Neural cell (in vitro differentiated cells): ENCODE measurements at regions not wholly inside any gene's neighbourhood (a gene's known extent, or its start where the extent isn't known, plus 50 kb on each side); places are given as distances from the start of the nearest gene placed in this dataset.

Source experiments
- H2AFZ ChIP-seq: fragments of 200-600, 300-800 bp; sonication (generic), shearing (Covaris generic); 2 replicates; pipeline ENCODE4 v1.6.0; 2014; ENCODE audit warnings: low read depth, mild to moderate bottlenecking, antibody characterized with exemption, low read length, moderate library complexity
- H3F3A ChIP-seq: fragments of 200-600 bp; shearing (Covaris generic); 2 replicates; pipeline ENCODE4 v1.6.1; 2016; ENCODE audit warnings: mild to moderate bottlenecking, moderate library complexity, mixed read lengths, antibody characterized with exemption, low read length; ENCODE audit not compliant: insufficient read depth, poor library complexity, severe bottlenecking
- H3K27ac ChIP-seq: fragments of 200-600, 300-800 bp; sonication (generic), shearing (Covaris generic); 2 replicates; pipeline ENCODE4 v1.5.1; 2014; ENCODE audit warnings: mild to moderate bottlenecking, low read length, moderate library complexity
- H3K27me3 ChIP-seq: fragments of 300-800, 200-600 bp; sonication (generic), shearing (Covaris generic); 2 replicates; pipeline ENCODE4 v1.6.0; 2014; ENCODE audit warnings: mild to moderate bottlenecking, low read depth, low read length, moderate library complexity; ENCODE audit not compliant: insufficient read depth
- H3K36me3 ChIP-seq: fragments of 300-800, 200-600 bp; sonication (generic), shearing (Covaris generic); 2 replicates; pipeline ENCODE4 v1.5.1; 2014; ENCODE audit warnings: mild to moderate bottlenecking, antibody characterized with exemption, low read length, moderate library complexity; ENCODE audit not compliant: insufficient read depth
- H3K4me2 ChIP-seq: fragments of 300-800, 200-600 bp; sonication (generic), shearing (Covaris generic); 2 replicates; pipeline ENCODE4 v1.6.0; 2014; ENCODE audit warnings: mild to moderate bottlenecking, low read length
- H3K4me3 ChIP-seq: fragments of 300-800, 200-600 bp; sonication (generic), shearing (Covaris generic); 2 replicates; pipeline ENCODE4 v1.5.1; 2014; ENCODE audit warnings: mild to moderate bottlenecking, low read length, moderate library complexity
- H3K79me2 ChIP-seq: fragments of 200-600 bp; shearing (Covaris generic); replicated peaks from 2 replicates; pipeline ENCODE4 v1.6.0; 2014; ENCODE audit warnings: mild to moderate bottlenecking, low read length, moderate library complexity; ENCODE audit not compliant: insufficient read depth
- H3K9ac ChIP-seq: fragments of 300-800, 200-600 bp; sonication (generic), shearing (Covaris generic); 2 replicates; pipeline ENCODE4 v1.6.1; 2016; ENCODE audit warnings: mild to moderate bottlenecking, low read length, mixed read lengths
- H3K9me2 ChIP-seq: fragments of 200-600 bp; shearing (Covaris generic); 2 replicates; pipeline ENCODE4 v1.6.1; 2016; ENCODE audit warnings: mild to moderate bottlenecking, low read length, mixed read lengths; ENCODE audit not compliant: insufficient read depth
- H3K9me3 ChIP-seq: fragments of 200-600, 300-800 bp; sonication (generic), shearing (Covaris generic); 2 replicates; pipeline ENCODE4 v1.6.1; 2016; ENCODE audit warnings: mild to moderate bottlenecking, mixed run types, low read length, moderate library complexity, mixed read lengths
- H4K20me1 ChIP-seq: fragments of 200-600 bp; shearing (Covaris generic); 2 replicates; pipeline ENCODE4 v1.6.1; 2016; ENCODE audit warnings: mild to moderate bottlenecking, mixed run types; ENCODE audit not compliant: insufficient read depth
- EP300 ChIP-seq: fragments of 450-650 bp; conservative IDR thresholded peaks from 2 replicates; pipeline ENCODE4 v1.6.1; 2014; ENCODE audit warnings: antibody characterized with exemption, mild to moderate bottlenecking, moderate library complexity; ENCODE audit not compliant: poor library complexity, severe bottlenecking
- EZH2 ChIP-seq: fragments of 200-600, 300-800 bp; shearing (Covaris generic), sonication (generic); IDR thresholded peaks from 2 replicates; pipeline ENCODE4 v1.6.1; 2014; ENCODE audit warnings: antibody characterized with exemption, low read length, borderline replicate concordance, mild to moderate bottlenecking; ENCODE audit not compliant: insufficient read depth, poor library complexity, severe bottlenecking
- MXI1 ChIP-seq: fragments of 450-650 bp; conservative IDR thresholded peaks from 2 replicates; pipeline ENCODE4 v1.6.1; 2014; ENCODE audit warnings: antibody characterized with exemption, mild to moderate bottlenecking; ENCODE audit not compliant: poor library complexity, severe bottlenecking
- POLR2AphosphoS5 ChIP-seq: IDR thresholded peaks from 2 replicates; pipeline ENCODE4 v1.6.1; 2012
- RAD21 ChIP-seq: fragments of 450-650 bp; conservative IDR thresholded peaks from 2 replicates; pipeline ENCODE4 v1.6.1; 2014; ENCODE audit warnings: antibody characterized with exemption, mild to moderate bottlenecking, moderate library complexity
- SMC3 ChIP-seq: fragments of 450-650 bp; conservative IDR thresholded peaks from 2 replicates; pipeline ENCODE4 v1.6.1; 2014; ENCODE audit warnings: antibody characterized with exemption, mild to moderate bottlenecking, moderate library complexity; ENCODE audit not compliant: poor library complexity
- TAF1 ChIP-seq: IDR thresholded peaks from 2 replicates; pipeline ENCODE4 v1.6.1; 2012; ENCODE audit warnings: low read depth
- TF ChIP-seq, protein P1 (sequence below): IDR thresholded peaks from 2 replicates; pipeline ENCODE4 v1.6.1; 2012; ENCODE audit warnings: borderline replicate concordance
- TF ChIP-seq, protein P2 (sequence below): fragments of 450-650 bp; IDR thresholded peaks from 2 replicates; pipeline ENCODE4 v1.5.1; 2014; ENCODE audit warnings: antibody characterized with exemption, mild to moderate bottlenecking, moderate library complexity; ENCODE audit not compliant: poor library complexity, severe bottlenecking

DNA sequence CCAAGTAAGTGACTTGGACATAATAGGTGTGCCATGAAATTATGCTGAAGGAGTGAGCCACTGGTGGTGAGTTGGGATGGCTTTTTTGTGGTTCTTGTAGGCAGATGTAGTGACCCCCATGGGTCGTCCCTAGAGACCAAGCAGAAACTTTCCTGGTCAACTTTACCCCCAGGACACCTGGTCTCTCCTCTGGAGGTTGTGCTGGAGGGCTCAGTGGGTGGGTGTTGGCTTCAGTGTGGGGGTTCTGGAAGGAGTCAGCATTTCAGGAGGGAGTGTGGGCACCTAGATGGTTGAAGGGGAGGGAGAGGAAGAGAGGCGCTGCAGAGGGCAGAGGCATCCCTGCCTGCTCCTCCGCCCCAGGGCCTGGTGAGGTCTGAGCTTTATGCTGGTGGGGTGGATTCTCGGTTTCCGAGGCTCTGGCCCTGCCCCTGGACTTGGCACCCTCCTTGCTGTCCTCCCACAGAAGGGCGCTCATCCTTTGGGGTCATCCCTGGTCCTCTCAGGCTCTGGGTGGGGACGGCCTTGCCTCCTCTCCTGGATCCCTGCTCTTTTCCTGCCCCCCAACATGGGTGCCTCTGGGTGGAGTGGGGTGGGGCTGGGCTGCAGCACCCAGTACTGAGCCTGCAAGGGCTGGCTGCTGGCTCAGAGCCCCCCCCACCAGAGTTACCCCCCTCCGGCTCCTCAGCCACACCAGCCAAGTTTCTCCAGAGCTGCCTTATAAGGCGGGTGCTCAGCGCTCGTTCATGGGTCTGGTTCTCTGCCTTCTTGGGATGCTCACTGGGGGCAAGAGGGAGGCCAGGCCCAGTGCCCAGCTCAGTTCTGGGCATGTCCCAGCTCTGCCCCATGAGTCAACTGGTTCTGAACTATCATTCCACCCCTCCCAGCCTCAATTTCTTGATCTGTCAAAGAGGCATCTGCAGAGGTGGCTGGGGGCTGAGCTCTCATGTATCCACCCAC, 266.8 kb downstream of the SEC14L1 start:
- Histone ChIP-seq H3K9me3 (no peaks in the 10 kb centered on the region), H3K27ac (no peak overlapping the region), H3K9ac (no peak overlapping the region), H3K79me2 (no peaks in the 10 kb centered on the region), H3K36me3 (no peaks in the 10 kb centered on the region), H3F3A (no peaks in the 10 kb centered on the region), H4K20me1 (no peaks in the 10 kb centered on the region), H3K4me3 (no peak overlapping the region), H3K27me3 (no peaks in the 10 kb centered on the region), H3K4me2 (no peak overlapping the region), H3K9me2 (no peaks in the 10 kb centered on the region), H2AFZ (no peak overlapping the region)
- TF ChIP-seq SMC3 = no peak
- TF ChIP-seq EP300 = no peak
- no peak for TF ChIP-seq RAD21
- no peak for TF ChIP-seq TAF1
- TF ChIP-seq EZH2 = no peak
- TF ChIP-seq POLR2AphosphoS5 = no peak
- TF ChIP-seq, protein P1, sequence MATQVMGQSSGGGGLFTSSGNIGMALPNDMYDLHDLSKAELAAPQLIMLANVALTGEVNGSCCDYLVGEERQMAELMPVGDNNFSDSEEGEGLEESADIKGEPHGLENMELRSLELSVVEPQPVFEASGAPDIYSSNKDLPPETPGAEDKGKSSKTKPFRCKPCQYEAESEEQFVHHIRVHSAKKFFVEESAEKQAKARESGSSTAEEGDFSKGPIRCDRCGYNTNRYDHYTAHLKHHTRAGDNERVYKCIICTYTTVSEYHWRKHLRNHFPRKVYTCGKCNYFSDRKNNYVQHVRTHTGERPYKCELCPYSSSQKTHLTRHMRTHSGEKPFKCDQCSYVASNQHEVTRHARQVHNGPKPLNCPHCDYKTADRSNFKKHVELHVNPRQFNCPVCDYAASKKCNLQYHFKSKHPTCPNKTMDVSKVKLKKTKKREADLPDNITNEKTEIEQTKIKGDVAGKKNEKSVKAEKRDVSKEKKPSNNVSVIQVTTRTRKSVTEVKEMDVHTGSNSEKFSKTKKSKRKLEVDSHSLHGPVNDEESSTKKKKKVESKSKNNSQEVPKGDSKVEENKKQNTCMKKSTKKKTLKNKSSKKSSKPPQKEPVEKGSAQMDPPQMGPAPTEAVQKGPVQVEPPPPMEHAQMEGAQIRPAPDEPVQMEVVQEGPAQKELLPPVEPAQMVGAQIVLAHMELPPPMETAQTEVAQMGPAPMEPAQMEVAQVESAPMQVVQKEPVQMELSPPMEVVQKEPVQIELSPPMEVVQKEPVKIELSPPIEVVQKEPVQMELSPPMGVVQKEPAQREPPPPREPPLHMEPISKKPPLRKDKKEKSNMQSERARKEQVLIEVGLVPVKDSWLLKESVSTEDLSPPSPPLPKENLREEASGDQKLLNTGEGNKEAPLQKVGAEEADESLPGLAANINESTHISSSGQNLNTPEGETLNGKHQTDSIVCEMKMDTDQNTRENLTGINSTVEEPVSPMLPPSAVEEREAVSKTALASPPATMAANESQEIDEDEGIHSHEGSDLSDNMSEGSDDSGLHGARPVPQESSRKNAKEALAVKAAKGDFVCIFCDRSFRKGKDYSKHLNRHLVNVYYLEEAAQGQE = no peak
- no peak for TF ChIP-seq MXI1

DNA sequence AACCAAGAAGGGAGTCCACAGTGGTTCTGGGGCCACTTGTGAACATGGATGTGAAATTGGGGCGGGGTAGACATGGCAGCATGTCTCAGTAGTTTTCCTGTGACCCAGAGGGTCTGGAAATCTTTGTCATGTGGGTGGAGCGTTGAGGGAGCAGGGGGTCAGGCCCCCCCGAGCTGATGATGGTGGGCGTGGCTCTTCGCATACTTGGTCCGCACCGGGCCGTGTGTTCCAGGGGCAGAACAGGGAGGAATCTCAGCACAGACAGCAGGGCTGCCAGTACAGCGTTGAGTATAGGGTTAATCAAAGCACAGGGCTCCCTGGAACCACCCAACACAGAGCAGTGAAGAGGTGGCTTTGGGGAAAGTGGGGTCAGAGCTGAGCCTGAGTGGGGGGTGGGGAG, 267.5 kb downstream of the SEC14L1 start:
- H3K9ac ChIP-seq = no peak overlapping the region
- no peaks in the 10 kb centered on the region for H3K27me3 ChIP-seq
- H3K4me3 ChIP-seq = no peak overlapping the region
- no peaks in the 10 kb centered on the region for H3K9me2 ChIP-seq
- no peak overlapping the region for H3K4me2 ChIP-seq
- no peaks in the 10 kb centered on the region for H4K20me1 ChIP-seq
- no peak overlapping the region for H2AFZ ChIP-seq
- H3K9me3 ChIP-seq = no peaks in the 10 kb centered on the region
- TF ChIP-seq, protein P1 = no peak
- TF ChIP-seq EZH2 (no peak), SMC3 (no peak), EP300 (no peak), MXI1 (no peak), TAF1 (no peak), RAD21 (no peak), POLR2AphosphoS5 (no peak)
- TF ChIP-seq, protein P2, sequence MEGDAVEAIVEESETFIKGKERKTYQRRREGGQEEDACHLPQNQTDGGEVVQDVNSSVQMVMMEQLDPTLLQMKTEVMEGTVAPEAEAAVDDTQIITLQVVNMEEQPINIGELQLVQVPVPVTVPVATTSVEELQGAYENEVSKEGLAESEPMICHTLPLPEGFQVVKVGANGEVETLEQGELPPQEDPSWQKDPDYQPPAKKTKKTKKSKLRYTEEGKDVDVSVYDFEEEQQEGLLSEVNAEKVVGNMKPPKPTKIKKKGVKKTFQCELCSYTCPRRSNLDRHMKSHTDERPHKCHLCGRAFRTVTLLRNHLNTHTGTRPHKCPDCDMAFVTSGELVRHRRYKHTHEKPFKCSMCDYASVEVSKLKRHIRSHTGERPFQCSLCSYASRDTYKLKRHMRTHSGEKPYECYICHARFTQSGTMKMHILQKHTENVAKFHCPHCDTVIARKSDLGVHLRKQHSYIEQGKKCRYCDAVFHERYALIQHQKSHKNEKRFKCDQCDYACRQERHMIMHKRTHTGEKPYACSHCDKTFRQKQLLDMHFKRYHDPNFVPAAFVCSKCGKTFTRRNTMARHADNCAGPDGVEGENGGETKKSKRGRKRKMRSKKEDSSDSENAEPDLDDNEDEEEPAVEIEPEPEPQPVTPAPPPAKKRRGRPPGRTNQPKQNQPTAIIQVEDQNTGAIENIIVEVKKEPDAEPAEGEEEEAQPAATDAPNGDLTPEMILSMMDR = no peak
- no peaks in the 10 kb centered on the region for H3K79me2 ChIP-seq
- H3F3A ChIP-seq = no peaks in the 10 kb centered on the region
- H3K27ac ChIP-seq = no peak overlapping the region
- H3K36me3 ChIP-seq = no peaks in the 10 kb centered on the region
